IMR-90 (cell line): ENCODE measurements at regions not wholly inside any gene's neighbourhood (a gene's known extent, or its start where the extent isn't known, plus 50 kb on each side); places are given as distances from the start of the nearest gene placed in this dataset.

Experiments
- ATAC-seq: fragments of 200-7000 bp; cut with Tn5 transposase; 2 replicates; pipeline ENCODE4 v1.9.1; 2020; ENCODE audit warnings: low read depth, mild to moderate bottlenecking, moderate library complexity
- BruUV-seq: library from RNA; stranded (reverse); fragments of 400-500 nt; replicated peaks from 2 replicates; lab custom pipeline; 2021; lab: Mats Ljungman, UMichigan
- CTCF ChIA-PET: fragments of 300-600 bp; formaldehyde crosslinking; extraction: SDS; loops from one replicate; lab custom pipeline; 2021; ENCODE audit warnings: antibody characterized with exemption; lab: Yijun Ruan, JAX
- POLR2A ChIA-PET: fragments of 300-600 bp; sonication (Branson Sonifier 250); formaldehyde crosslinking; loops from one replicate; lab custom pipeline; 2022; ENCODE audit warnings: antibody characterized with exemption; ENCODE audit not compliant: unreplicated experiment; lab: Charles Lee
- DNase-seq: peaks from one replicate; pipeline ENCODE4 v3.0.0; 2013
- H2AFZ ChIP-seq: replicated peaks from 2 replicates; pipeline ENCODE3; 2013; ENCODE audit warnings: low read length, mild to moderate bottlenecking; ENCODE audit not compliant: poor library complexity
- H2AK5ac ChIP-seq: 2 replicates; pipeline ENCODE4 v1.6.1; 2013; ENCODE audit warnings: low read depth, low read length, inconsistent platforms
- H2AK9ac ChIP-seq: replicated peaks from 2 replicates; pipeline ENCODE3; 2013; ENCODE audit warnings: mild to moderate bottlenecking, low read depth, low read length, moderate library complexity; ENCODE audit not compliant: poor library complexity
- H2BK120ac ChIP-seq: 2 replicates; pipeline ENCODE4 v1.6.1; 2013; ENCODE audit warnings: low read depth, low read length, inconsistent platforms
- H2BK15ac ChIP-seq: 3 replicates; pipeline ENCODE4 v1.6.1; 2013; ENCODE audit warnings: low read depth, low read length, inconsistent platforms
- H2BK20ac ChIP-seq: 2 replicates; pipeline ENCODE4 v1.6.1; 2013; ENCODE audit warnings: low read depth, mild to moderate bottlenecking, inconsistent platforms, low read length, moderate library complexity
- H2BK5ac ChIP-seq: 2 replicates; pipeline ENCODE4 v1.6.1; 2013; ENCODE audit warnings: mild to moderate bottlenecking, low read depth, low read length, inconsistent platforms; ENCODE audit not compliant: poor library complexity, severe bottlenecking
- H3K14ac ChIP-seq: replicated peaks from 2 replicates; pipeline ENCODE4 v1.6.1; 2013; ENCODE audit warnings: low read depth, low read length, inconsistent platforms
- H3K18ac ChIP-seq: 2 replicates; pipeline ENCODE4 v1.6.1; 2013; ENCODE audit warnings: low read depth, low read length, control low read depth
- H3K23ac ChIP-seq: 2 replicates; pipeline ENCODE4 v1.6.1; 2013; ENCODE audit warnings: low read depth, low read length, inconsistent platforms
- H3K27ac ChIP-seq: 2 replicates; pipeline ENCODE4 v1.5.1; 2013; ENCODE audit warnings: mild to moderate bottlenecking, control low read depth, low read length; ENCODE audit not compliant: insufficient read depth
- H3K27me3 ChIP-seq: 2 replicates; pipeline ENCODE4 v1.6.1; 2013; ENCODE audit warnings: low read length; ENCODE audit not compliant: control insufficient read depth, insufficient read depth
- H3K36me3 ChIP-seq: 2 replicates; pipeline ENCODE4 v1.6.1; 2013; ENCODE audit warnings: low read length, mixed read lengths; ENCODE audit not compliant: control insufficient read depth, insufficient read depth
- H3K4ac ChIP-seq: 2 replicates; pipeline ENCODE4 v1.6.1; 2013; ENCODE audit warnings: low read depth, low read length, inconsistent platforms
- H3K4me1 ChIP-seq: 2 replicates; pipeline ENCODE4 v1.6.1; 2013; ENCODE audit warnings: low read length, mixed read lengths; ENCODE audit not compliant: control insufficient read depth, insufficient read depth
- H3K4me2 ChIP-seq: 2 replicates; pipeline ENCODE4 v1.6.1; 2013; ENCODE audit warnings: low read depth, mild to moderate bottlenecking, control low read depth, low read length, moderate library complexity
- H3K4me3 ChIP-seq: 2 replicates; pipeline ENCODE4 v1.5.1; 2013; ENCODE audit warnings: low read depth, mild to moderate bottlenecking, control low read depth, low read length, moderate library complexity; ENCODE audit not compliant: insufficient read depth
- H3K56ac ChIP-seq: 2 replicates; pipeline ENCODE4 v1.6.1; 2013; ENCODE audit warnings: low read length, inconsistent platforms; ENCODE audit not compliant: insufficient read depth; ENCODE audit errors: extremely low read depth
- H3K79me1 ChIP-seq, 2 experiments: 2 replicates each; pipeline ENCODE4 v1.6.1; 2013; ENCODE audit warnings: low read length in 2 of 2, inconsistent platforms in 1 of 2, low read depth in 1 of 2
- H3K9ac ChIP-seq: 2 replicates; pipeline ENCODE4 v1.6.1; 2013; ENCODE audit warnings: low read depth, low read length, control low read depth
- H3K9me1 ChIP-seq: 2 replicates; pipeline ENCODE4 v1.6.1; 2013; ENCODE audit warnings: low read length, inconsistent platforms; ENCODE audit not compliant: insufficient read depth
- H3K9me3 ChIP-seq: 2 replicates; pipeline ENCODE4 v1.6.1; 2013; ENCODE audit warnings: low read length; ENCODE audit not compliant: control insufficient read depth, insufficient read depth
- H4K20me1 ChIP-seq: 2 replicates; pipeline ENCODE4 v1.6.1; 2013; ENCODE audit warnings: low read length, inconsistent platforms; ENCODE audit not compliant: insufficient read depth
- H4K5ac ChIP-seq: 2 replicates; pipeline ENCODE4 v1.6.1; 2013; ENCODE audit warnings: mild to moderate bottlenecking, low read depth, low read length, control low read depth
- H4K8ac ChIP-seq, 2 experiments: 2 replicates each; pipeline ENCODE4 v1.6.1; 2013; ENCODE audit warnings: low read depth in 2 of 2, low read length in 2 of 2, control low read depth in 1 of 2, inconsistent platforms in 1 of 2
- H4K91ac ChIP-seq: 2 replicates; pipeline ENCODE4 v1.6.1; 2013; ENCODE audit warnings: low read depth, low read length, inconsistent platforms; ENCODE audit not compliant: insufficient read depth
- BHLHE40 ChIP-seq: fragments of 150-350 bp; IDR thresholded peaks from 2 replicates; pipeline ENCODE4 v1.6.1; 2016; ENCODE audit warnings: mild to moderate bottlenecking, low read depth, low read length
- CEBPB ChIP-seq: IDR thresholded peaks from 2 replicates; pipeline ENCODE4 v1.6.1; 2012; ENCODE audit warnings: low read depth, low read length, improper control_type of control experiment
- CHD1 ChIP-seq: IDR thresholded peaks from 2 replicates; pipeline ENCODE4 v1.6.1; 2012; ENCODE audit warnings: low read depth, low read length, improper control_type of control experiment
- FOS ChIP-seq: fragments of 150-350 bp; IDR thresholded peaks from 2 replicates; pipeline ENCODE4 v1.6.1; 2016; ENCODE audit warnings: low read depth, low read length
- MAFK ChIP-seq: IDR thresholded peaks from 2 replicates; pipeline ENCODE4 v1.6.1; 2012; ENCODE audit warnings: low read depth, low read length, improper control_type of control experiment
- MAZ ChIP-seq: IDR thresholded peaks from 2 replicates; pipeline ENCODE4 v1.6.1; 2012; ENCODE audit warnings: low read depth, mild to moderate bottlenecking, low read length, improper control_type of control experiment, moderate library complexity, borderline replicate concordance
- MXI1 ChIP-seq: IDR thresholded peaks from 2 replicates; pipeline ENCODE4 v1.6.1; 2012; ENCODE audit warnings: low read depth, mild to moderate bottlenecking, low read length, moderate library complexity, borderline replicate concordance
- NFE2L2 ChIP-seq: fragments of 150-350 bp; IDR thresholded peaks from 2 replicates; pipeline ENCODE4 v1.6.1; 2016; ENCODE audit warnings: low read depth, mild to moderate bottlenecking, low read length
- POLR2A ChIP-seq: IDR thresholded peaks from 2 replicates; pipeline ENCODE4 v1.6.1; 2012; ENCODE audit warnings: mild to moderate bottlenecking, low read depth, low read length
- RAD21 ChIP-seq: IDR thresholded peaks from 2 replicates; pipeline ENCODE4 v1.6.1; 2012; ENCODE audit warnings: low read length, improper control_type of control experiment
- RCOR1 ChIP-seq: IDR thresholded peaks from 2 replicates; pipeline ENCODE4 v1.6.1; 2012; ENCODE audit warnings: mild to moderate bottlenecking, low read length, improper control_type of control experiment; ENCODE audit not compliant: insufficient replicate concordance
- RFX5 ChIP-seq: IDR thresholded peaks from 2 replicates; pipeline ENCODE4 v1.8.0; 2012; ENCODE audit warnings: low read depth, mild to moderate bottlenecking, low read length, moderate library complexity
- SMC3 ChIP-seq: fragments of 150-350 bp; IDR thresholded peaks from 2 replicates; pipeline ENCODE4 v1.6.1; 2016; ENCODE audit warnings: low read depth, mild to moderate bottlenecking, antibody characterized with exemption, low read length, moderate library complexity
- WGBS, 2 experiments: methylation state at CpG; one replicate each; pipeline versions ENCODE4 v1.1.5 to v1.1.7; 2013; ENCODE audit warnings: missing lambda C conversion rate in 2 of 2; ENCODE audit not compliant: insufficient read length in 1 of 2; ENCODE audit errors: extremely low coverage in 2 of 2; 5-methylcytosine and 5-hydroxymethylcytosine counted together
- dilution Hi-C: fragments of 300-500 bp; cut with HindIII; formaldehyde crosslinking; loops from one replicate; pipeline ENCODE4 v1.14.3; 2018; ENCODE audit warnings: low sequenced_read_pairs; ENCODE audit not compliant: unreplicated experiment
- in situ Hi-C: fragments of 300-500 bp; cut with MboI; formaldehyde crosslinking; loops from 3 replicates; pipeline ENCODE4 v1.14.3; 2019; ENCODE audit warnings: low sequenced_read_pairs, inconsistent platforms, mixed read lengths
- intact Hi-C: fragments of 100-400 bp; cut with micrococcal nuclease; formaldehyde crosslinking; loops from 2 replicates; pipeline ENCODE4 v1.10.0; 2022
- TF ChIP-seq, protein P1 (sequence below): fragments of 150-350 bp; IDR thresholded peaks from 2 replicates; pipeline ENCODE4 v1.6.1; 2017; ENCODE audit warnings: mild to moderate bottlenecking, antibody characterized with exemption, low read length, low read depth
- TF ChIP-seq, protein P2 (sequence below): conservative IDR thresholded peaks from 2 replicates; pipeline ENCODE4 v1.5.1; 2012; ENCODE audit warnings: mild to moderate bottlenecking, low read depth, low read length, improper control_type of control experiment
- TF ChIP-seq, protein P3 (sequence below): fragments of 150-350 bp; IDR thresholded peaks from 2 replicates; pipeline ENCODE4 v1.6.1; 2016; ENCODE audit warnings: low read depth, mild to moderate bottlenecking, low read length, moderate library complexity, borderline replicate concordance

DNA sequence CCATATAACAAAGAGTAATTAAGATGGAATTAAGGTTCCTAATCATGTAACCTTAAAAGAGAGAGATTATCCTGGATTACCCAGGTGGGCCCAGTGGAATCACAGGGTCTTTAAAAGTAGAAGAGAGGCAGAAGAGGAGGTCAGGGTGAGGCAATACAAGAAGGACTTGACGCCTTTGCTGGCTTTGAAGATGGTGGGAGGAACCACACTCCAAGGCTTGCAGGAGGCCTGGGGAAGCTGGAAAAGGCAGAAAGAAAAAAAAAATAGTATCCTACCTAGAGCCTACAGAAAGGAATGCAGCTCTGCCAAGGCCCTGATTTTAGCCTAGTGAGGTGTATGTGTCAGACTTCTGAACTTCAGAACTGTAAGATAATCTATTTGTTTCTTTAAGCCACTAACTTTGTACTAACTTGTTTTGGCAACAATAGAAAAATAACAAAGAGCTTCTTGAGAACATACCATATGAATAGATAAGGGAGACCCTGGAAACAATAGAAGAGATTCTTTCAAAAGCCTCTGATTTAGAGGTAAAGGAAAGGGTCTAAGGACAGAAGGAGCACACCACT lies 229.9 kb upstream of the TTC29 start:
- no TSS peak for BruUV-seq
- H3K4me3 ChIP-seq: no peak overlapping the region
- H4K91ac ChIP-seq: no peak overlapping the region
- dilution Hi-C loops (no loop called here), intact Hi-C loops (no loop called here), in situ Hi-C loops (no loop called here)
- no peak overlapping the region for H2AK5ac ChIP-seq
- no peaks in the 10 kb centered on the region for H3K9me3 ChIP-seq
- H3K4me2 ChIP-seq: no peak overlapping the region
- DNase-seq: no peak
- H3K18ac ChIP-seq: no peak overlapping the region
- no peaks in the 10 kb centered on the region for H3K36me3 ChIP-seq
- 0 out of 2 replicates have a peak, but pooled peaks cover 2% of the 10 kb centered on the region for H3K4me1 ChIP-seq
- H2BK120ac ChIP-seq: no peak overlapping the region
- no peak overlapping the region for H3K27ac ChIP-seq
- no peaks in the 10 kb centered on the region for H4K20me1 ChIP-seq
- no peak overlapping the region for H4K8ac ChIP-seq
- no peak for TF ChIP-seq MAFK
- no peak for TF ChIP-seq CEBPB
- TF ChIP-seq, protein P1, sequence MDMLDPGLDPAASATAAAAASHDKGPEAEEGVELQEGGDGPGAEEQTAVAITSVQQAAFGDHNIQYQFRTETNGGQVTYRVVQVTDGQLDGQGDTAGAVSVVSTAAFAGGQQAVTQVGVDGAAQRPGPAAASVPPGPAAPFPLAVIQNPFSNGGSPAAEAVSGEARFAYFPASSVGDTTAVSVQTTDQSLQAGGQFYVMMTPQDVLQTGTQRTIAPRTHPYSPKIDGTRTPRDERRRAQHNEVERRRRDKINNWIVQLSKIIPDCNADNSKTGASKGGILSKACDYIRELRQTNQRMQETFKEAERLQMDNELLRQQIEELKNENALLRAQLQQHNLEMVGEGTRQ: no peak
- no peak for TF ChIP-seq SMC3
- no peak for TF ChIP-seq NFE2L2
- no peak for TF ChIP-seq CHD1
- TF ChIP-seq RCOR1: no peak
- TF ChIP-seq RAD21: no peak
- no peak for TF ChIP-seq FOS
- no peak for TF ChIP-seq RFX5
- TF ChIP-seq BHLHE40: no peak
- TF ChIP-seq, protein P2, sequence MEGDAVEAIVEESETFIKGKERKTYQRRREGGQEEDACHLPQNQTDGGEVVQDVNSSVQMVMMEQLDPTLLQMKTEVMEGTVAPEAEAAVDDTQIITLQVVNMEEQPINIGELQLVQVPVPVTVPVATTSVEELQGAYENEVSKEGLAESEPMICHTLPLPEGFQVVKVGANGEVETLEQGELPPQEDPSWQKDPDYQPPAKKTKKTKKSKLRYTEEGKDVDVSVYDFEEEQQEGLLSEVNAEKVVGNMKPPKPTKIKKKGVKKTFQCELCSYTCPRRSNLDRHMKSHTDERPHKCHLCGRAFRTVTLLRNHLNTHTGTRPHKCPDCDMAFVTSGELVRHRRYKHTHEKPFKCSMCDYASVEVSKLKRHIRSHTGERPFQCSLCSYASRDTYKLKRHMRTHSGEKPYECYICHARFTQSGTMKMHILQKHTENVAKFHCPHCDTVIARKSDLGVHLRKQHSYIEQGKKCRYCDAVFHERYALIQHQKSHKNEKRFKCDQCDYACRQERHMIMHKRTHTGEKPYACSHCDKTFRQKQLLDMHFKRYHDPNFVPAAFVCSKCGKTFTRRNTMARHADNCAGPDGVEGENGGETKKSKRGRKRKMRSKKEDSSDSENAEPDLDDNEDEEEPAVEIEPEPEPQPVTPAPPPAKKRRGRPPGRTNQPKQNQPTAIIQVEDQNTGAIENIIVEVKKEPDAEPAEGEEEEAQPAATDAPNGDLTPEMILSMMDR: no peak
- TF ChIP-seq, protein P3, sequence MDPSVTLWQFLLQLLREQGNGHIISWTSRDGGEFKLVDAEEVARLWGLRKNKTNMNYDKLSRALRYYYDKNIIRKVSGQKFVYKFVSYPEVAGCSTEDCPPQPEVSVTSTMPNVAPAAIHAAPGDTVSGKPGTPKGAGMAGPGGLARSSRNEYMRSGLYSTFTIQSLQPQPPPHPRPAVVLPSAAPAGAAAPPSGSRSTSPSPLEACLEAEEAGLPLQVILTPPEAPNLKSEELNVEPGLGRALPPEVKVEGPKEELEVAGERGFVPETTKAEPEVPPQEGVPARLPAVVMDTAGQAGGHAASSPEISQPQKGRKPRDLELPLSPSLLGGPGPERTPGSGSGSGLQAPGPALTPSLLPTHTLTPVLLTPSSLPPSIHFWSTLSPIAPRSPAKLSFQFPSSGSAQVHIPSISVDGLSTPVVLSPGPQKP: no peak
- no peak for TF ChIP-seq POLR2A
- no peak for TF ChIP-seq MAZ
- TF ChIP-seq MXI1: no peak
- H3K27me3 ChIP-seq: no peaks in the 10 kb centered on the region
- H2BK5ac ChIP-seq: no peak overlapping the region
- H2AK9ac ChIP-seq: no peak overlapping the region
- no peak overlapping the region for H3K56ac ChIP-seq
- no CpG with 5 or more reads among the region's 1 CpG for WGBS, 2 experiments
- H3K23ac ChIP-seq: no peak overlapping the region
- H2BK15ac ChIP-seq: no peak overlapping the region
- no peak overlapping the region for H4K5ac ChIP-seq
- no peaks in the 10 kb centered on the region for H3K79me1 ChIP-seq
- ATAC-seq: no peak
- ChIA-PET CTCF (no interaction called here), POLR2A (no interaction called here)
- no peak overlapping the region for H3K14ac ChIP-seq
- H2BK20ac ChIP-seq: no peak overlapping the region
- H3K4ac ChIP-seq: no peak overlapping the region
- H3K9ac ChIP-seq: no peak overlapping the region
- no peak overlapping the region for H2AFZ ChIP-seq
- H3K9me1 ChIP-seq: no peaks in the 10 kb centered on the region
